T1000 (cell line): ENCODE measurements at regions not wholly inside any gene's neighbourhood (a gene's known extent, or its start where the extent isn't known, plus 50 kb on each side); places are given as distances from the start of the nearest gene placed in this dataset.

Experiments used
- DNase-seq: peaks from one replicate; lab custom pipeline; 2025; ENCODE audit warnings: mixed read lengths; lab: John Stamatoyannopoulos, UW

- no peak for DNase-seq
These were observed 156.3 kb downstream of the SLC7A11 start for GRCh38 chr4:138085736-138086305.

- DNase-seq, result no peak
These were observed 163.2 kb downstream of the SLC7A11 start for GRCh38 chr4:138078751-138079520.

- no peak for DNase-seq
These were observed 163.9 kb downstream of the SLC7A11 start for GRCh38 chr4:138078253-138078652.

GRCh38 chr4:138076561-138076960 is 165.6 kb downstream of the SLC7A11 start:
- no peak for DNase-seq

- DNase-seq, result no peak
These were observed 171.3 kb downstream of the SLC7A11 start for GRCh38 chr4:138070816-138071215.

GRCh38 chr4:138063581-138063980 is 178.6 kb downstream of the SLC7A11 start:
- DNase-seq, result no peak

GRCh38 chr4:138062929-138063328 is 179.2 kb downstream of the SLC7A11 start:
- no peak for DNase-seq

- no peak for DNase-seq
These were observed 185.6 kb downstream of the SLC7A11 start for GRCh38 chr4:138056541-138056940.

GRCh38 chr4:138055890-138056289 is 186.3 kb downstream of the SLC7A11 start:
- DNase-seq, result no peak

- peak; percentile 40 for DNase-seq
These were observed 188.4 kb downstream of the SLC7A11 start for GRCh38 chr4:138053641-138054301.

- no peak for DNase-seq
These were observed 189.1 kb downstream of the SLC7A11 start for GRCh38 chr4:138052806-138053632.

- no peak for DNase-seq
These were observed 191.0 kb downstream of the SLC7A11 start for GRCh38 chr4:138051157-138051556.

- DNase-seq, result no peak
These were observed 191.5 kb downstream of the SLC7A11 start for GRCh38 chr4:138050601-138051000.

- no peak for DNase-seq
These were observed 192.8 kb downstream of the SLC7A11 start for GRCh38 chr4:138049355-138049754.

- DNase-seq, result no peak
These were observed 194.9 kb downstream of the SLC7A11 start for GRCh38 chr4:138047290-138047689.

GRCh38 chr4:138045036-138045435 is 197.1 kb downstream of the SLC7A11 start:
- no peak for DNase-seq

GRCh38 chr4:138039010-138039409 is 203.1 kb downstream of the SLC7A11 start:
- DNase-seq, result no peak

GRCh38 chr4:138037696-138038095 is 204.5 kb downstream of the SLC7A11 start:
- no peak for DNase-seq

- peak; percentile 11 for DNase-seq
These were observed 206.3 kb downstream of the SLC7A11 start for GRCh38 chr4:138035781-138036258.

- no peak for DNase-seq
These were observed 207.3 kb downstream of the SLC7A11 start for GRCh38 chr4:138034871-138035270.

GRCh38 chr4:138032222-138032621 is 209.9 kb downstream of the SLC7A11 start:
- DNase-seq, result no peak

- no peak for DNase-seq
These were observed 211.8 kb downstream of the SLC7A11 start for GRCh38 chr4:138030375-138030774.
